ENCODE measurements at regions not wholly inside any gene's neighbourhood (a gene's known extent, or its start where the extent isn't known, plus 50 kb on each side); places are given as distances from the start of the nearest gene placed in this dataset.

DNA sequence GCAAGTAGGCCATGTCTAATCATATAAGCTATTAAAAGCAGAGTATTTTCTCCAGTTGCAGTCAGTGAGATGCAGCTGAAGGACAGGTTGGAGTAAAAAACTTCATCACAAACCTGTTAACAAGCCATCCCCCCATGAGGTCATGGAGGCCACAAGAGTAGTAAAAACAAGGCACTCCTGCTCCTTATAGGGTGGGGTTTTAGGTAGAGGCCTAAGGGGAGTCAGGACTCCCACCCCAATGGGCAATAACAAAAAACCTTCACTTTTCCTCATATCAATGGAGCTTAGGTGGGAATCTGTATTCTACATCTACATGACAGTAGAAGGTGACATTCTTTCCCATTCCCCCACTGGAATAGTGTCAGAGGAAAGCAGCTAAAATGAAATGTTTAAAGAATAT, 428.1 kb upstream of the KHDRBS2 start:
- no peak for DNase-seq (ENCODE audit: low spot score)
- Mint-ChIP-seq H3K4me1 (ENCODE audit: low read depth) (no peaks in the 10 kb centered on the region), H3K27me3 (ENCODE audit: low read depth) (no peaks in the 10 kb centered on the region), H3K9me3 (ENCODE audit: low read depth) (peaks cover 8% of the 10 kb centered on the region), H3K27ac (ENCODE audit: unreplicated experiment) (no peak overlapping the region), H3K36me3 (ENCODE audit: low read depth) (no peaks in the 10 kb centered on the region), H3K4me3 (ENCODE audit: unreplicated experiment) (no peak overlapping the region)
- TF ChIP-seq, protein P1, sequence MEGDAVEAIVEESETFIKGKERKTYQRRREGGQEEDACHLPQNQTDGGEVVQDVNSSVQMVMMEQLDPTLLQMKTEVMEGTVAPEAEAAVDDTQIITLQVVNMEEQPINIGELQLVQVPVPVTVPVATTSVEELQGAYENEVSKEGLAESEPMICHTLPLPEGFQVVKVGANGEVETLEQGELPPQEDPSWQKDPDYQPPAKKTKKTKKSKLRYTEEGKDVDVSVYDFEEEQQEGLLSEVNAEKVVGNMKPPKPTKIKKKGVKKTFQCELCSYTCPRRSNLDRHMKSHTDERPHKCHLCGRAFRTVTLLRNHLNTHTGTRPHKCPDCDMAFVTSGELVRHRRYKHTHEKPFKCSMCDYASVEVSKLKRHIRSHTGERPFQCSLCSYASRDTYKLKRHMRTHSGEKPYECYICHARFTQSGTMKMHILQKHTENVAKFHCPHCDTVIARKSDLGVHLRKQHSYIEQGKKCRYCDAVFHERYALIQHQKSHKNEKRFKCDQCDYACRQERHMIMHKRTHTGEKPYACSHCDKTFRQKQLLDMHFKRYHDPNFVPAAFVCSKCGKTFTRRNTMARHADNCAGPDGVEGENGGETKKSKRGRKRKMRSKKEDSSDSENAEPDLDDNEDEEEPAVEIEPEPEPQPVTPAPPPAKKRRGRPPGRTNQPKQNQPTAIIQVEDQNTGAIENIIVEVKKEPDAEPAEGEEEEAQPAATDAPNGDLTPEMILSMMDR (IDR thresholded peaks at IDR 0.05), result no peak

DNA sequence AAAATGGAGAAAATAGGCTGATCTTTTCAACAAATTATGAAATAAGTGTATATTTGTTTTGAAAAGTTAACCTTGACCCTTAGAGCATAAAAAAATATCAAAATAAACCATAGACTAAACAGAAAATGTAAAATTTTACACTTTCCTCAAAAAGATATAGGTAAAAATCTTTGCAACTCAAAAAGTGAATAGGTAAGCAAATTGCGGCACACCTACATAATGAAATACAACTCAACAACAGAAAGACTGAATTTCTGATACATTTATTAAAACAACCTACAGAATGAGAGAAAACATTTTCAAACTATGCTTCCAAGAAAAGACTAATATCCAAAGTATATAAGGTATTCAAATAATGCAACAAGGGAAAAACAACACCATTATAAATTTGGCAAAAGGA, 425.7 kb upstream of the KHDRBS2 start:
- no peaks in the 10 kb centered on the region for H3K4me1 Mint-ChIP-seq (ENCODE audit: low read depth)
- peaks cover 8% of the 10 kb centered on the region for H3K9me3 Mint-ChIP-seq (ENCODE audit: low read depth)
- DNase-seq (ENCODE audit: low spot score), result no peak
- no peak overlapping the region for H3K4me3 Mint-ChIP-seq (ENCODE audit: unreplicated experiment)
- no peaks in the 10 kb centered on the region for H3K36me3 Mint-ChIP-seq (ENCODE audit: low read depth)
- TF ChIP-seq, protein P1 (IDR thresholded peaks at IDR 0.05), result no peak
- H3K27ac Mint-ChIP-seq (ENCODE audit: unreplicated experiment), result no peak overlapping the region
- H3K27me3 Mint-ChIP-seq (ENCODE audit: low read depth), result no peaks in the 10 kb centered on the region

DNA sequence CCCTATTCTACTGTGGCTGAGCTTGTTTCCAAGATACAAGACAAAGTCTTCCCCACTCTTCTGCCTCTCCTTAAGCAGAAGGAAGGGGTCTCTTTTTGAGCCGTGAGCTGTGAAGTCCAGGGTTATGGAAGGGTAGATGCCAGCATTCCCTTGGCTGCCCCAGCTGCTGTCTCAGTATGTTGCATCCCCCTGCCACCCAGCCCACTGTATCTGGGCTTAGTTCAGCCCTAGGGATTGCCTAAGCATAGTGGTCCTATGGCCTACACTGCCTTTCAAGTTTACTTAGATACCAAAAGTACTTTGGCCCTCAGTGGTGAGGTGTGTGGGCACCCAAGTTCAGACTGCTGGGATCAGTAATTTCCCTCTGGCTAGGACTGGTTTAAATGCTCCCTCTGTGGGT, 421.9 kb upstream of the KHDRBS2 start:
- H3K4me3 Mint-ChIP-seq (ENCODE audit: unreplicated experiment), result no peak overlapping the region
- DNase-seq (ENCODE audit: low spot score), result no peak
- peaks cover 11% of the 10 kb centered on the region for H3K9me3 Mint-ChIP-seq (ENCODE audit: low read depth)
- H3K36me3 Mint-ChIP-seq (ENCODE audit: low read depth), result no peaks in the 10 kb centered on the region
- TF ChIP-seq, protein P1 (IDR thresholded peaks at IDR 0.05), result no peak
- no peaks in the 10 kb centered on the region for H3K4me1 Mint-ChIP-seq (ENCODE audit: low read depth)
- no peaks in the 10 kb centered on the region for H3K27me3 Mint-ChIP-seq (ENCODE audit: low read depth)
- no peak overlapping the region for H3K27ac Mint-ChIP-seq (ENCODE audit: unreplicated experiment)

DNA sequence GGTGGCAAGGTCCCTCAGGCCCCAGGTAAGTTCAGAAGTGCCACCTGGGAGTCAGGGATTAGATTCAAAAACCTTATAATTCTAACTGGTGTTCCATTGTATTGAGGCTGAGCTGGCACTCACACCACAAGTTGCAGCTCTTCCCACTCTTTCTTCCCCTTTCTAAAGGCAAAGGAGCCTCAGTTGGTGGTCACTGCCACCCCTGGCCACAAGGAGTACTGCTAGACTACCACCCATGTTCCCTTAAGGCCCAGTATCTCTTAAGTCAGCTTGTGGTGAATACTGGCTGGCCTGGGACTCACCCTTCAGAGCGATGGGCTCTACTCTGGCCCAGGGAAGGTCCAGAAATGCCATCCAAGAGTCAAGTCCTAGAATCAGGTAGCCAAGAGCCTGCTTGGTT, 421.1 kb upstream of the KHDRBS2 start:
- H3K27me3 Mint-ChIP-seq (ENCODE audit: low read depth), result no peaks in the 10 kb centered on the region
- peaks cover 11% of the 10 kb centered on the region for H3K9me3 Mint-ChIP-seq (ENCODE audit: low read depth)
- no peaks in the 10 kb centered on the region for H3K4me1 Mint-ChIP-seq (ENCODE audit: low read depth)
- TF ChIP-seq, protein P1 (IDR thresholded peaks at IDR 0.05), result no peak
- DNase-seq (ENCODE audit: low spot score), result no peak
- no peak overlapping the region for H3K27ac Mint-ChIP-seq (ENCODE audit: unreplicated experiment)
- H3K36me3 Mint-ChIP-seq (ENCODE audit: low read depth), result no peaks in the 10 kb centered on the region
- H3K4me3 Mint-ChIP-seq (ENCODE audit: unreplicated experiment), result no peak overlapping the region

DNA sequence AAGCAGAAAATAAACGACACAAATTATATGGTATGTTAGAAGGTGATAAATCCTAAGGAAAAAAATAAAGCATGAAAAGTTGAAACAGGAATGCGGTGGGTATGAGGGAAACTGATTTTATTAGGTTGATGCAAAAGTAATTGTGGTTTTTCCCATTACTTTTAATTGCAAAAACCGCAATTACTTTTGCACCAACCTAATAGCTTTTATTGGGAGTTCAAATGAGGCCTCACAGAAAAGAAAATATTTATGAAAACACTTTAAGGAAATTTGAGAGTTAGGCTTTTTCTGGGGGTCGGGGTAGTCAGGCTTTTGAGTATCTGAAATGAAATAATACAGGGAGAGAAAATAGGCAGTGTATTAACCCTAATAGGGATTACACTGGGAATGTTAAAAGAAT, 397.0 kb upstream of the KHDRBS2 start:
- H3K4me1 Mint-ChIP-seq (ENCODE audit: low read depth), result no peaks in the 10 kb centered on the region
- peaks cover 25% of the 10 kb centered on the region for H3K9me3 Mint-ChIP-seq (ENCODE audit: low read depth)
- H3K27ac Mint-ChIP-seq (ENCODE audit: unreplicated experiment), result no peak overlapping the region
- TF ChIP-seq, protein P1 (IDR thresholded peaks at IDR 0.05), result no peak
- DNase-seq (ENCODE audit: low spot score), result no peak
- H3K4me3 Mint-ChIP-seq (ENCODE audit: unreplicated experiment), result no peak overlapping the region
- no peaks in the 10 kb centered on the region for H3K36me3 Mint-ChIP-seq (ENCODE audit: low read depth)
- H3K27me3 Mint-ChIP-seq (ENCODE audit: low read depth), result no peaks in the 10 kb centered on the region

All from chondrocyte (in vitro differentiated cells).